Naive thymus-derived CD4-positive, alpha-beta T cell (primary cell): ENCODE measurements at regions not wholly inside any gene's neighbourhood (a gene's known extent, or its start where the extent isn't known, plus 50 kb on each side); places are given as distances from the start of the nearest gene placed in this dataset.

Experiments
- ATAC-seq: fragments of 150-1000 bp; cut with Tn5 transposase; 2 replicates; pipeline ENCODE4 v1.10.0; 2021; ENCODE audit warnings: mild to moderate bottlenecking, moderate library complexity
- CTCF ChIA-PET: fragments of 350-600 bp; sonication (Branson Sonifier 250); formaldehyde crosslinking; loops from one replicate; lab custom pipeline; 2021; ENCODE audit warnings: antibody characterized with exemption; lab: Charles Lee
- POLR2A ChIA-PET: fragments of 350-600 bp; sonication (Branson Sonifier 250); formaldehyde crosslinking; loops from one replicate; lab custom pipeline; 2021; ENCODE audit warnings: antibody characterized with exemption, inconsistent platforms; lab: Charles Lee
- DNase-seq, 9 donors: peaks; one replicate each; pipeline versions ENCODE4 v3.0.0 to v3.0.0-alpha.2; 2020 to 2022; ENCODE audit warnings: mixed read lengths in 1 of 9
- H3K27ac ChIP-seq: one replicate; pipeline ENCODE4 v1.7.0; 2013; ENCODE audit warnings: mild to moderate bottlenecking, low read depth, low read length, moderate library complexity
- H3K27me3 ChIP-seq, 2 donors: one replicate each; pipeline ENCODE4 v1.7.0; 2013; ENCODE audit warnings: low read length in 2 of 2, mild to moderate bottlenecking in 2 of 2, moderate library complexity in 2 of 2; ENCODE audit not compliant: control insufficient read depth in 2 of 2, insufficient read depth in 2 of 2
- H3K36me3 ChIP-seq, 3 experiments: 1 replicate in 2 of 3; 2 replicates in 1 of 3; pipeline ENCODE4 v1.7.0; 2013; ENCODE audit warnings: low read length in 3 of 3, mild to moderate bottlenecking in 3 of 3, moderate library complexity in 1 of 3; ENCODE audit not compliant: insufficient read depth in 3 of 3, control insufficient read depth in 2 of 3
- H3K4me1 ChIP-seq, 2 donors: one replicate each; pipeline ENCODE4 v1.7.0; 2013; ENCODE audit warnings: low read length in 2 of 2, mild to moderate bottlenecking in 2 of 2, moderate library complexity in 1 of 2; ENCODE audit not compliant: control insufficient read depth in 2 of 2, insufficient read depth in 2 of 2
- H3K4me3 ChIP-seq: 2 replicates; pipeline ENCODE4 v1.7.0; 2013; ENCODE audit warnings: mild to moderate bottlenecking, low read length
- H3K9me3 ChIP-seq, 3 experiments: 1 replicate in 2 of 3; 2 replicates in 1 of 3; pipeline ENCODE4 v1.7.0; 2013; ENCODE audit warnings: low read length in 3 of 3; ENCODE audit not compliant: control insufficient read depth in 2 of 3
- H3K27ac Mint-ChIP-seq, 9 donors: one replicate each; pipeline ENCODE4 v1.8.0; 2020 to 2022; ENCODE audit warnings: mixed read lengths in 9 of 9, mild to moderate bottlenecking in 8 of 9, moderate library complexity in 5 of 9, inconsistent platforms in 2 of 9
- H3K27me3 Mint-ChIP-seq, 5 donors: one replicate each; pipeline ENCODE4 v1.8.0; 2021 to 2022; ENCODE audit warnings: mixed read lengths in 5 of 5, mild to moderate bottlenecking in 1 of 5
- H3K36me3 Mint-ChIP-seq, 5 donors: one replicate each; pipeline ENCODE4 v1.8.0; 2020 to 2022; ENCODE audit warnings: mixed read lengths in 5 of 5, mild to moderate bottlenecking in 3 of 5, inconsistent platforms in 1 of 5
- H3K4me1 Mint-ChIP-seq, 7 donors: one replicate each; pipeline ENCODE4 v1.8.0; 2020 to 2022; ENCODE audit warnings: mixed read lengths in 7 of 7, mild to moderate bottlenecking in 3 of 7, inconsistent platforms in 1 of 7
- H3K4me3 Mint-ChIP-seq, 10 donors: one replicate each; pipeline ENCODE4 v1.8.0; 2020 to 2022; ENCODE audit warnings: mild to moderate bottlenecking in 10 of 10, mixed read lengths in 10 of 10, moderate library complexity in 6 of 10, inconsistent platforms in 2 of 10
- H3K9me3 Mint-ChIP-seq, 11 donors: one replicate each; pipeline ENCODE4 v1.8.0; 2020 to 2022; ENCODE audit warnings: mixed read lengths in 11 of 11, mild to moderate bottlenecking in 4 of 11, inconsistent platforms in 1 of 11, moderate library complexity in 1 of 11
- intact Hi-C, 2 donors: fragments of 100-400 bp; cut with micrococcal nuclease; formaldehyde crosslinking; loops; one replicate each; pipeline ENCODE4 v1.15.1; 2023

DNA sequence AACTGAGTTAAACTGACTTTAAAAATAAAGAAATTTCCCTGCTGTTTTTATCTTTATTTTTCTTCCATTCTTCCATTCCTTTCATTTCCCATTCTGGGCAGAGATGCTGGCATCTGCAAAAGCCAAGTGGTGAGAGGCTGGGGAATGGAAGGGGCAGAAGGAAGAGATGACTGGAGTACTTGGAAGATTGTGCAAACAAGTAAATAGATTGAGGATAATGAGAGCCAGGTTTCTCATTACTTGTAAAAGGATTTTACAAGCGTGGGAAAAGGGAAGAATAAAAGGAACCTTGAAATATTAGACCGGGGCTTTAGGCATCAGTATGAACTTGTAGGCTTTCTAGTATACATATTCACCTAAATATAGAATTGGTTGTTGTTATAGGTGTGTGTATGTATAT lies 341.2 kb downstream of the CAAP1 start:
- intact Hi-C loops, result no loop called here
- Histone ChIP-seq H3K27me3 (no peaks in the 10 kb centered on the region), H3K36me3 (no peaks in the 10 kb centered on the region), H3K27ac (no peak overlapping the region), H3K4me1 (no peaks in the 10 kb centered on the region), H3K4me3 (no peak overlapping the region), H3K9me3 (no peaks in the 10 kb centered on the region)
- Mint-ChIP-seq H3K9me3 (peaks cover 2 to 17% (median 7%) of the 10 kb centered on the region in 11 donors), H3K27ac (no peak overlapping the region), H3K36me3 (no peaks in the 10 kb centered on the region), H3K27me3 (no peaks in the 10 kb centered on the region), H3K4me3 (no peak overlapping the region), H3K4me1 (no peaks in the 10 kb centered on the region)
- DNase-seq (no peak), ATAC-seq (no peak)
- ChIA-PET CTCF (no interaction called here), POLR2A (no interaction called here)

DNA sequence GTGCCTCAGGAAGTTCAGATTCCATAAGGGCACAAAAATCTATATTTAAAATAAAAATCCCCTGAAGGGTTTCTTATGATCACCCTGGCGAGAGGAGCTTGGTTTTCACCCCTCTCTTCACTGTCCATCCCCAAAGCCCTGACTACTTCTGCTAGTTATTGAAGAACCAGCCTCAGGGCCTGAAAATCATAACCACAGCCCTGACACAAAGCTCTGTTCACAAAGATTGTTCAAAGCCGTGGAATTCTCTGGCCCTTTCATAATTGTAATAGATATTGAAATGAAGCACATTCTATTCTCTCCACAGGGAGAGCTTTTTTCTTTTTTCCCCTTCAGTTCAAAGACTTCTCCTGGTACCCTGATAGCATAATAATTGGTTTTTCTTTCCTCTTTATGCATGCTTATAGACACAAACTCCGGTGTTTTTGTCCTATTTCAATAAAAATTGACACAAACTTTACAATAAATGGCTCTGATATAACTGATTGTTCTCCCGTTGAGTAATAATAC lies 343.8 kb downstream of the CAAP1 start:
- CTCF ChIA-PET, result no interaction called here
- H3K27ac Mint-ChIP-seq, result no peak overlapping the region
- H3K9me3 ChIP-seq, result no peaks in the 10 kb centered on the region
- ATAC-seq (no peak), DNase-seq (no peak)
- H3K27me3 Mint-ChIP-seq, result no peaks in the 10 kb centered on the region
- peaks cover 0 to 37% (median 7%) of the 10 kb centered on the region in 11 donors for H3K9me3 Mint-ChIP-seq
- no peaks in the 10 kb centered on the region for H3K27me3 ChIP-seq
- no peak overlapping the region for H3K4me3 Mint-ChIP-seq
- H3K4me3 ChIP-seq, result no peak overlapping the region
- no peaks in the 10 kb centered on the region for H3K4me1 ChIP-seq
- POLR2A ChIA-PET, result no interaction called here
- intact Hi-C loops, result no loop called here
- no peaks in the 10 kb centered on the region for H3K36me3 ChIP-seq
- H3K27ac ChIP-seq, result no peak overlapping the region
- no peaks in the 10 kb centered on the region for H3K4me1 Mint-ChIP-seq
- no peaks in the 10 kb centered on the region for H3K36me3 Mint-ChIP-seq

DNA sequence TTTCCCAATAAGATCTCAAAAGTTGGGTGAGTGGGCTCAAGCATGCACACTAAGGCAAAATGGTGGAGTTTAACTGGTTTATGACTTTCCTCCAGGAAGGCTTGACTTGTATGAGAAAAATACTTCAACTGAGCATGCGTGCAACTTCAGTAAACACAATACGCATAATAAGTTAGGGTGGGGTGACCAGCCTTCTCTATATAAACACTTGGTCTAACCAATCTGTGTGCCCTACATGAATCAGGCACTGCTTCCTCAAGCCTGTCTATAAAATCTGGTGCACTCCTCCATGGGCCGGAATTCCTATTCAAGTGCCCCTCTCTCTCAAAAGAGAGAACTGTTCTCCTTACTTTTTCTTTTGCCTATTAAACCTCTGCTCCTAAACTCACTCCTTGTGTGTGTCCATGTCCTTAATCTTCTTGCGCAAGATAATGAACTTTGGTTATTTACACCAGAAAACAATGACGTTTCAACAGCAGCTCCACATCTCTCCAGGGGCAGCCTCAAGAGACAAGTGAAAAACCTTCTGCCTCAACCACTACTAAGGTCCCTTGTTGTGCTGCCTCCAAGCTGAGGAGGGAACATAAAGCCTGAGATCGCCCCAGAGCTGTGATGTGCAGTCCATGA lies 352.6 kb downstream of the CAAP1 start:
- DNase-seq (no peak), ATAC-seq (no peak)
- H3K9me3 Mint-ChIP-seq, result peaks cover 3 to 32% (median 13%) of the 10 kb centered on the region in 11 donors
- Histone ChIP-seq H3K27me3 (no peaks in the 10 kb centered on the region), H3K36me3 (no peaks in the 10 kb centered on the region), H3K9me3 (peaks cover 0 to 3% (median 0%) of the 10 kb centered on the region in 3 experiments), H3K27ac (no peak overlapping the region), H3K4me3 (no peak overlapping the region), H3K4me1 (no peaks in the 10 kb centered on the region)
- no peak overlapping the region for H3K27ac Mint-ChIP-seq
- no peaks in the 10 kb centered on the region for H3K27me3 Mint-ChIP-seq
- H3K4me3 Mint-ChIP-seq, result no peak overlapping the region
- H3K4me1 Mint-ChIP-seq, result no peaks in the 10 kb centered on the region
- ChIA-PET POLR2A (no interaction called here), CTCF (no interaction called here)
- H3K36me3 Mint-ChIP-seq, result no peaks in the 10 kb centered on the region
- intact Hi-C loops, result no loop called here

DNA sequence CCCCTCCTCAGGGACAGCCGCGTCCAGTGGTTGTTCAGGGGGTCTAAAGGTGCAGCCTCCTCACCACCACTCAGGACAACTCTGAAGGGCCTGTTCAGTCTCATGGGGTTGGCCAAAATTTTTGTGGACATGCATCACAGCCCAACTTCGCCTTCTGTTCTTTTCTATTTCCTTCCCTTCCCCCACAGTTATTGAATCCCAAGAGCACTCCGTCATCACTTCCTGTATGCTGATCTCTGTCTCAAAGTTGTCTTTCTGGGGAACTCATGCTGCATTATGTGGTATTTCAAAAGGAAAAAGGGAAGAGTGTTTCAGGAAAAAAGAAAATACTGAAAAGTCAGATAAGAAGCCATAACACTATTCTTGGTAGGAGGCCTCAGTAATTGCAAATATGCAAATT lies 355.4 kb downstream of the CAAP1 start:
- H3K4me1 ChIP-seq, result no peaks in the 10 kb centered on the region
- DNase-seq, result no peak
- Mint-ChIP-seq H3K36me3 (no peaks in the 10 kb centered on the region), H3K27ac (no peak overlapping the region), H3K27me3 (no peaks in the 10 kb centered on the region), H3K4me3 (no peak overlapping the region), H3K9me3 (peaks cover 2 to 17% (median 11%) of the 10 kb centered on the region in 11 donors), H3K4me1 (no peaks in the 10 kb centered on the region)
- H3K27me3 ChIP-seq, result no peaks in the 10 kb centered on the region
- intact Hi-C loops, result no loop called here
- CTCF ChIA-PET, result no interaction called here
- no peak for ATAC-seq
- POLR2A ChIA-PET, result no interaction called here
- no peak overlapping the region for H3K4me3 ChIP-seq
- no peak overlapping the region for H3K27ac ChIP-seq
- H3K9me3 ChIP-seq, result peaks cover 0 to 3% (median 0%) of the 10 kb centered on the region in 3 experiments
- H3K36me3 ChIP-seq, result no peaks in the 10 kb centered on the region

DNA sequence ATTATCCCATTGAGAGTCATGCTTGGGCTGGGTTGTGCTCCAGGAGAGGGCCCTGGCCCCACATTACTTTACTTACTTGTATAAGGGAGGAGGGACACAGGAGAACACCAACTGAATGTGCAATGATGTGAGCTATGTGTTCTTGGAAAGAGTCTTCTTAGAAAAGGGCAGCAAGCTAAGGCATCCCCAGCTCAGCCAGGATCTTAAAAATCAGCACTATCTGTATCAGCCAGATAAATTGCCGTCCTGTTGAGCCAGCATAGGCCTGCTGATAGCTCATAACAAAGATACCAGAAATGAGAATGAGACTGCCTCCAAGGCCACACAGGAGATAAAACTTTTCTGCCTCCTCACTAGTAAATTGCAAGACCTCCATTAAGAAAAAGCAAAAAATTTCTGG lies 357.5 kb downstream of the CAAP1 start:
- no peak overlapping the region for H3K4me3 ChIP-seq
- no peaks in the 10 kb centered on the region for H3K36me3 Mint-ChIP-seq
- no peak overlapping the region for H3K27ac ChIP-seq
- no peak overlapping the region for H3K4me3 Mint-ChIP-seq
- H3K27me3 Mint-ChIP-seq, result no peaks in the 10 kb centered on the region
- no peaks in the 10 kb centered on the region for H3K9me3 ChIP-seq
- no peak overlapping the region for H3K27ac Mint-ChIP-seq
- no peaks in the 10 kb centered on the region for H3K36me3 ChIP-seq
- CTCF ChIA-PET, result no interaction called here
- no peak for DNase-seq
- no peak for ATAC-seq
- intact Hi-C loops, result no loop called here
- POLR2A ChIA-PET, result no interaction called here
- H3K27me3 ChIP-seq, result no peaks in the 10 kb centered on the region
- no peaks in the 10 kb centered on the region for H3K4me1 Mint-ChIP-seq
- no peaks in the 10 kb centered on the region for H3K4me1 ChIP-seq
- peaks cover 0 to 15% (median 7%) of the 10 kb centered on the region in 11 donors for H3K9me3 Mint-ChIP-seq

DNA sequence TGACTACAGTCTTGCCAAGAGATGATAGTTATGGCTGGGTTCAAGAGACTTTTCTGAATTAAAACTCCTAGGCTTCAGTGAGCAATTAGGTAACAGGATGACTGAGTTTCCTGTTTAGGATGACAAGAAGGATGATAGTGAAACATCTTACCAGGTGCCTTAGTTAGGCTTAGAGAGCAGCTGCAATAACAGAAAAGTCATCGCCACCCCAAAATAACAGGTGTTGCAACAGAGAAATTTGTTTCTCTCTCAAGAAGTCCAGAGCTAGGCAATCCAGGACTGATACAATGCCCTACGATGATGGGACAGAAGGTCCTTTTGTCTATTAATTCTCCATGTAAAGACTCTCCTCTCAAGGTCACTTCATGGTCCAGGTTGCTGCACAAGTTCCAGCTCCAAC lies 361.8 kb downstream of the CAAP1 start:
- no peaks in the 10 kb centered on the region for H3K36me3 ChIP-seq
- no peaks in the 10 kb centered on the region for H3K27me3 ChIP-seq
- intact Hi-C loops, result no loop called here
- Mint-ChIP-seq H3K36me3 (no peaks in the 10 kb centered on the region), H3K4me3 (no peak overlapping the region), H3K27ac (no peak overlapping the region), H3K4me1 (no peaks in the 10 kb centered on the region), H3K27me3 (no peaks in the 10 kb centered on the region), H3K9me3 (peaks cover 0 to 16% (median 5%) of the 10 kb centered on the region in 11 donors)
- POLR2A ChIA-PET, result no interaction called here
- H3K4me3 ChIP-seq, result no peak overlapping the region
- H3K27ac ChIP-seq, result no peak overlapping the region
- DNase-seq (no peak), ATAC-seq (no peak)
- no peaks in the 10 kb centered on the region for H3K4me1 ChIP-seq
- H3K9me3 ChIP-seq, result no peaks in the 10 kb centered on the region
- CTCF ChIA-PET, result no interaction called here

DNA sequence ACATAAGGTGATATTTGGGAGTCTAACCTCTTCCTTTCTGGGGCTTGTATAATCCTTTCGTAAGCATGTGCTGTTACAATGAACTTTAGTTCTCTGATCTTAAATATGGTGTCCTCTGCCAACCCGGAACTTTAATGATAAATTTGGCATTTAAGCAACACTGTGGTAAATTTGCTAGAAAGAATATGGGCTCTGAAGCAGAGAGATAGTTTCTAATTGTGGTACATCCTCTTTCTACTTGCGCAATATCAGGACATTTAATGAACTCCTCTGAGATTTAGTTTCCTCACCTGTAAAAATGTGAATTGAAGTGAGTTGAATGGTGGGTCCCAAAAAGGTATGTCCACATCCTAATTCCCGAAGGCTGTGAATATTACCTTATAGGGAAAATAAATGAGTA lies 364.7 kb downstream of the CAAP1 start:
- Mint-ChIP-seq H3K4me3 (no peak overlapping the region), H3K27ac (no peak overlapping the region), H3K9me3 (peaks cover 0 to 19% (median 6%) of the 10 kb centered on the region in 11 donors), H3K4me1 (no peaks in the 10 kb centered on the region), H3K36me3 (no peaks in the 10 kb centered on the region), H3K27me3 (no peaks in the 10 kb centered on the region)
- ATAC-seq, result no peak
- Histone ChIP-seq H3K9me3 (no peaks in the 10 kb centered on the region), H3K36me3 (no peaks in the 10 kb centered on the region), H3K27me3 (no peaks in the 10 kb centered on the region), H3K4me1 (no peaks in the 10 kb centered on the region), H3K4me3 (no peak overlapping the region), H3K27ac (no peak overlapping the region)
- intact Hi-C loops, result no loop called here
- CTCF ChIA-PET, result no interaction called here
- no peak for DNase-seq
- POLR2A ChIA-PET, result no interaction called here
